OCI-LY3 (cell line): ENCODE measurements at regions not wholly inside any gene's neighbourhood (a gene's known extent, or its start where the extent isn't known, plus 50 kb on each side); places are given as distances from the start of the nearest gene placed in this dataset.

Experiments
- H2AFZ ChIP-seq: fragments of 200-600, 300-600 bp; shearing (Covaris generic); 2 replicates; pipeline ENCODE4 v1.6.0; 2014; ENCODE audit warnings: antibody characterized with exemption, low read depth, low read length
- H3K27ac ChIP-seq: fragments of 200-600, 300-600 bp; sonication (generic); 2 replicates; pipeline ENCODE4 v1.5.1; 2014; ENCODE audit warnings: mild to moderate bottlenecking, low read length, moderate library complexity, mixed read lengths
- H3K27me3 ChIP-seq: fragments of 200-600, 300-600 bp; sonication (generic); 2 replicates; pipeline ENCODE4 v1.6.1; 2014; ENCODE audit warnings: low read depth, low read length, mixed read lengths
- H3K36me3 ChIP-seq: fragments of 200-600, 300-600 bp; sonication (generic); replicated peaks from 2 replicates; pipeline ENCODE3; 2014; ENCODE audit warnings: low read depth, low read length, mixed read lengths
- H3K4me1 ChIP-seq: fragments of 300-600, 200-600 bp; sonication (generic); 2 replicates; pipeline ENCODE4 v1.6.1; 2014; ENCODE audit warnings: low read length, mixed read lengths
- H3K4me2 ChIP-seq: fragments of 200-600, 300-600 bp; sonication (generic); 2 replicates; pipeline ENCODE4 v1.6.1; 2014; ENCODE audit warnings: low read length, mixed read lengths
- H3K4me3 ChIP-seq: fragments of 300-600, 200-600 bp; sonication (generic); 2 replicates; pipeline ENCODE4 v1.5.1; 2014; ENCODE audit warnings: antibody characterized with exemption, mild to moderate bottlenecking, low read length, moderate library complexity
- H3K79me2 ChIP-seq: fragments of 300-600, 200-600 bp; shearing (Covaris generic); 2 replicates; pipeline ENCODE4 v1.6.1; 2014; ENCODE audit warnings: mild to moderate bottlenecking, low read length, mixed read lengths
- H3K9ac ChIP-seq: fragments of 300-600, 200-600 bp; shearing (Covaris generic); 2 replicates; pipeline ENCODE4 v1.6.0; 2014; ENCODE audit warnings: mild to moderate bottlenecking, low read length, moderate library complexity
- H3K9me3 ChIP-seq: fragments of 200-600, 300-600 bp; shearing (Covaris generic); 2 replicates; pipeline ENCODE4 v1.6.1; 2014; ENCODE audit warnings: low read length, mixed read lengths; ENCODE audit not compliant: insufficient read depth
- H4K20me1 ChIP-seq: fragments of 200-600, 300-600 bp; sonication (generic); 2 replicates; pipeline ENCODE4 v1.6.1; 2016; ENCODE audit warnings: low read length, mixed read lengths; ENCODE audit not compliant: insufficient read depth
- CTCF ChIP-seq: fragments of 200-600, 300-600 bp; sonication (generic); IDR thresholded peaks from 2 replicates; pipeline ENCODE4 v1.5.1; 2014; ENCODE audit warnings: antibody characterized with exemption, low read length, low read depth
- EZH2phosphoT487 ChIP-seq: fragments of 200-600 bp; shearing (Covaris generic); IDR thresholded peaks from 2 replicates; pipeline ENCODE4 v1.6.1; 2018; ENCODE audit warnings: antibody characterized with exemption, mixed run types, low read depth

DNA sequence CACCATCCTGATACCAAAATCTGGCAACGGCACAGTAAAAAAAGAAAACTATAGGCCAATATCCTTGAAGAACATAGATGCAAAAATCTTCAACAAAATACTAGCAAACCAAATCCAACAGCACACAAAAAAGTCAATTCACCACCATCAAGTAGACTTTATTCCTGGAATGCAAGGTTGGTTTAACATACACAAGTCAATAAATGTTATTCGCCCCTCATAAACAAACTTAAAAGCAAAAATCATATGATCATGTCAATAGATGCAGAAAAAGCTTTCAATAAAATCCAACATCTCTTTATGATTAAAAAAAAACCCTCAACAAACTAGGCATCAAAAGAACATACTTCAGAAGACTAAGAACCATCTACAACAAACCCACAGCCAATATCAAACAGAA lies 252.9 kb downstream of the UACA start:
- Histone ChIP-seq H3K9ac (no peak overlapping the region), H3K27me3 (peaks cover 15% of the 10 kb centered on the region; the same call in 1 of the 2 replicates), H3K9me3 (peaks cover 14% of the 10 kb centered on the region; the same call in 1 of the 2 replicates), H3K4me2 (no peak overlapping the region), H4K20me1 (no peaks in the 10 kb centered on the region), H2AFZ (no peak overlapping the region), H3K27ac (no peak overlapping the region), H3K4me3 (no peak overlapping the region), H3K4me1 (peaks cover 80% of the 10 kb centered on the region), H3K79me2 (no peaks in the 10 kb centered on the region), H3K36me3 (peaks cover 10% of the 10 kb centered on the region)
- TF ChIP-seq CTCF: no peak
- TF ChIP-seq EZH2phosphoT487: no peak

DNA sequence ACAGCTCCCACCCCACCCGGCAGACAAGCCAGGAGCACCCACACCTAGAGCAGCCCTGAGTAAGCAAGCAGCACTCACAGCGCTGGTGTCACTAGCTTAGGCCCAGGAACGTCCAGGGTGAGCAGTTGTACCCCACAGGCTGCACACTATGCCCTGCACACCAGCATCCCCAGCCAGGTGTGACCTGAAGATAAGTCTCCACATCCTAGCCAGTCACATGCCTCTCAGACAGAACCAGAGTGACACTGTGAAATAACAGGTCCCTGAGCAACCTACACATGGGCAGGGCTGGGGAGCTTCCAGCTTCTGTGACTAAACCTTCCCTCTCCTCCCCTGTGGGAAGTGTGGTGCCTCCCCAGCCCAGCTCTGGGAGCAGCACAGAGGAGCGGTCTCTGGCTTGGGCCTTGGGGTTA lies 253.6 kb downstream of the UACA start:
- Histone ChIP-seq H3K27me3 (peaks cover 13% of the 10 kb centered on the region; the same call in 1 of the 2 replicates), H3K27ac (peak overlapping the region; percentile 48), H3K36me3 (peaks cover 10% of the 10 kb centered on the region), H3K4me2 (no peak overlapping the region; the same call in 1 of the 2 replicates), H2AFZ (no peak overlapping the region), H3K79me2 (no peaks in the 10 kb centered on the region), H4K20me1 (no peaks in the 10 kb centered on the region), H3K9me3 (peaks cover 14% of the 10 kb centered on the region; the same call in 1 of the 2 replicates), H3K9ac (no peak overlapping the region), H3K4me1 (peaks cover 87% of the 10 kb centered on the region), H3K4me3 (no peak overlapping the region)
- TF ChIP-seq CTCF (no peak), EZH2phosphoT487 (no peak)

DNA sequence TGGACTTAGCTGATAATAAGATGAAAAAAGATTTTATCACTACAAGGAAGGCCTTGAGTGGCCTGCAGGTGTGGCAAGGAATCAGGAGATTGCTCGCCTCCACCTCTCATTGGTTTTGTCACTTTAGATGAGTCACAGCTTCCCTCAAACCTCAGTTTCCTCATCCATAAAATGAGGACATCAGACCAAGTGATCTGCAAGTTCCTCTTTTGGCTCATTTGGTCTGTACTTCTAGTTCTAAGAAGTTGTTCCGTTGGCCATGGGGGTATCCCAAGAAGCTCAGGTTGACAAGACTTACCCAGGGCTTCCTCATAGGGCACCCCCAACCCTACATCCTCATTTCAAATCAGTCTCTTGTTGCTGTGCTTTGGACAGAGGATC lies 254.1 kb downstream of the UACA start:
- H3K27me3 ChIP-seq: peaks cover 13% of the 10 kb centered on the region; the same call in 1 of the 2 replicates
- H3K27ac ChIP-seq: peak overlapping the region; percentile 48
- no peaks in the 10 kb centered on the region for H3K79me2 ChIP-seq
- H3K9me3 ChIP-seq: peaks cover 14% of the 10 kb centered on the region; the same call in 1 of the 2 replicates
- peak overlapping the region; percentile 15; the same call in 1 of the 2 replicates for H3K4me2 ChIP-seq
- H4K20me1 ChIP-seq: no peaks in the 10 kb centered on the region
- no peak overlapping the region; the same call in 1 of the 2 replicates for H3K9ac ChIP-seq
- no peak overlapping the region for H3K4me3 ChIP-seq
- H3K36me3 ChIP-seq: peaks cover 10% of the 10 kb centered on the region
- no peak overlapping the region for H2AFZ ChIP-seq
- no peak for TF ChIP-seq EZH2phosphoT487
- TF ChIP-seq CTCF: no peak
- H3K4me1 ChIP-seq: peaks cover 88% of the 10 kb centered on the region

- TF ChIP-seq EZH2phosphoT487 (no peak), CTCF (peak; percentile 24)
- Histone ChIP-seq H3K36me3 (peaks cover 10% of the 10 kb centered on the region), H3K27ac (peak overlapping the region; percentile 48), H3K4me3 (no peak overlapping the region), H3K79me2 (no peaks in the 10 kb centered on the region), H3K9me3 (peaks cover 14% of the 10 kb centered on the region; the same call in 1 of the 2 replicates), H3K4me1 (peaks cover 88% of the 10 kb centered on the region), H3K9ac (no peak overlapping the region; the same call in 1 of the 2 replicates), H3K4me2 (peak overlapping the region; percentile 15), H3K27me3 (peaks cover 8% of the 10 kb centered on the region; the same call in 1 of the 2 replicates), H4K20me1 (no peaks in the 10 kb centered on the region), H2AFZ (no peak overlapping the region)
Observed at GRCh38 chr15:70508561-70509281, 254.6 kb downstream of the UACA start.
